H9 (cell line): ENCODE measurements at regions not wholly inside any gene's neighbourhood (a gene's known extent, or its start where the extent isn't known, plus 50 kb on each side); places are given as distances from the start of the nearest gene placed in this dataset.

Source experiments
- DNase-seq: peaks from one replicate; pipeline ENCODE4 v3.0.0-alpha.2; 2017
- H2AFZ ChIP-seq: one replicate; pipeline ENCODE4 v1.6.1; 2013; ENCODE audit warnings: mild to moderate bottlenecking, low read length, control low read depth, moderate library complexity
- H2AK5ac ChIP-seq: 2 replicates; pipeline ENCODE4 v1.6.1; 2013; ENCODE audit warnings: low read length, control low read depth, mixed read lengths; ENCODE audit not compliant: insufficient read length
- H2BK120ac ChIP-seq: one replicate; pipeline ENCODE4 v1.6.1; 2013; ENCODE audit warnings: low read depth, mild to moderate bottlenecking, low read length, control low read depth, inconsistent platforms; ENCODE audit not compliant: poor library complexity, severe bottlenecking
- H2BK12ac ChIP-seq: 2 replicates; pipeline ENCODE4 v1.6.1; 2013; ENCODE audit warnings: low read length, control low read depth, mixed read lengths, low read depth; ENCODE audit not compliant: insufficient read length
- H2BK15ac ChIP-seq: 2 replicates; pipeline ENCODE4 v1.6.1; 2013; ENCODE audit warnings: low read depth, low read length, control low read depth
- H2BK20ac ChIP-seq: one replicate; pipeline ENCODE4 v1.6.1; 2013; ENCODE audit warnings: low read depth, mild to moderate bottlenecking, low read length, control low read depth, inconsistent platforms; ENCODE audit not compliant: poor library complexity, severe bottlenecking
- H2BK5ac ChIP-seq: 2 replicates; pipeline ENCODE4 v1.6.1; 2013; ENCODE audit warnings: low read length, control low read depth, mixed read lengths; ENCODE audit not compliant: insufficient read length
- H3K14ac ChIP-seq: 2 replicates; pipeline ENCODE4 v1.6.1; 2013; ENCODE audit warnings: low read length, control low read depth; ENCODE audit not compliant: insufficient read depth
- H3K18ac ChIP-seq: 2 replicates; pipeline ENCODE4 v1.6.1; 2013; ENCODE audit warnings: low read depth, mild to moderate bottlenecking, mixed read lengths, low read length, control low read depth; ENCODE audit not compliant: insufficient read length
- H3K23ac ChIP-seq: 2 replicates; pipeline ENCODE4 v1.6.1; 2013; ENCODE audit warnings: low read length, control low read depth, mixed read lengths, low read depth; ENCODE audit not compliant: insufficient read length
- H3K23me2 ChIP-seq: 2 replicates; pipeline ENCODE4 v1.6.1; 2013; ENCODE audit warnings: low read depth, mild to moderate bottlenecking, mixed read lengths, low read length, control low read depth; ENCODE audit not compliant: insufficient read length, poor library complexity, severe bottlenecking
- H3K27ac ChIP-seq: 2 replicates; pipeline ENCODE4 v1.5.1; 2013; ENCODE audit warnings: low read length, control low read depth, mixed read lengths, low read depth; ENCODE audit not compliant: insufficient read length
- H3K27me3 ChIP-seq: 2 replicates; pipeline ENCODE4 v1.6.1; 2013; ENCODE audit warnings: low read length, control low read depth, inconsistent platforms; ENCODE audit not compliant: insufficient read depth
- H3K4ac ChIP-seq: 2 replicates; pipeline ENCODE4 v1.6.1; 2013; ENCODE audit warnings: low read depth, mild to moderate bottlenecking, control low read depth, inconsistent platforms, low read length, moderate library complexity
- H3K4me1 ChIP-seq: 2 replicates; pipeline ENCODE4 v1.6.1; 2013; ENCODE audit warnings: low read length, control low read depth, inconsistent platforms; ENCODE audit not compliant: insufficient read depth
- H3K4me2 ChIP-seq: 2 replicates; pipeline ENCODE4 v1.6.1; 2013; ENCODE audit warnings: low read length, control low read depth, mixed read lengths; ENCODE audit not compliant: insufficient read length, insufficient read depth
- H3K56ac ChIP-seq: 2 replicates; pipeline ENCODE4 v1.6.1; 2013; ENCODE audit warnings: low read depth, mild to moderate bottlenecking, mixed read lengths, low read length, control low read depth; ENCODE audit not compliant: insufficient read length
- H3K79me1 ChIP-seq: 2 replicates; pipeline ENCODE4 v1.6.1; 2013; ENCODE audit warnings: low read depth, mild to moderate bottlenecking, moderate library complexity, low read length, control low read depth, inconsistent platforms; ENCODE audit not compliant: insufficient read depth, poor library complexity, severe bottlenecking
- H3K79me2 ChIP-seq: 2 replicates; pipeline ENCODE4 v1.6.1; 2013; ENCODE audit warnings: low read length, control low read depth, inconsistent platforms; ENCODE audit not compliant: insufficient read depth
- H3K9ac ChIP-seq: 2 replicates; pipeline ENCODE4 v1.6.1; 2013; ENCODE audit warnings: low read length, control low read depth, mixed read lengths; ENCODE audit not compliant: insufficient read length; ENCODE audit errors: extremely low read depth
- H3K9me3 ChIP-seq: one replicate; pipeline ENCODE4 v1.6.1; 2013; ENCODE audit warnings: low read depth, low read length, inconsistent platforms; ENCODE audit not compliant: control insufficient read depth
- H3T11ph ChIP-seq: one replicate; pipeline ENCODE4 v1.6.1; 2013; ENCODE audit warnings: mild to moderate bottlenecking, low read length, control low read depth, inconsistent platforms
- H4K20me1 ChIP-seq: one replicate; pipeline ENCODE4 v1.6.1; 2013; ENCODE audit not compliant: control insufficient read depth, insufficient read length, insufficient read depth
- H4K5ac ChIP-seq: 2 replicates; pipeline ENCODE4 v1.6.1; 2013; ENCODE audit warnings: low read depth, mild to moderate bottlenecking, mixed read lengths, low read length, control low read depth; ENCODE audit not compliant: insufficient read length
- H4K8ac ChIP-seq: replicated peaks from 2 replicates; pipeline ENCODE4 v1.6.1; 2013; ENCODE audit warnings: low read length, control low read depth, mixed read lengths, low read depth; ENCODE audit not compliant: insufficient read length
- H4K91ac ChIP-seq: 2 replicates; pipeline ENCODE4 v1.6.1; 2013; ENCODE audit warnings: low read depth, mild to moderate bottlenecking, moderate library complexity, mixed read lengths, low read length, control low read depth; ENCODE audit not compliant: insufficient read length
- H3K27ac Mint-ChIP-seq, 3 experiments: 2 replicates in 2 of 3; 3 replicates in 1 of 3; pipeline ENCODE4 v1.8.0; 2020 to 2021; ENCODE audit warnings: mixed read lengths in 3 of 3, mild to moderate bottlenecking in 1 of 3, moderate library complexity in 1 of 3
- H3K27me3 Mint-ChIP-seq: 2 replicates; pipeline ENCODE4 v1.8.0; 2021; ENCODE audit warnings: low read depth, mild to moderate bottlenecking, moderate library complexity, mixed read lengths
- H3K36me3 Mint-ChIP-seq, 3 experiments: 2 replicates in 2 of 3; 3 replicates in 1 of 3; pipeline ENCODE4 v1.8.0; 2020 to 2021; ENCODE audit warnings: low read depth in 3 of 3, mixed read lengths in 3 of 3; ENCODE audit not compliant: insufficient read depth in 1 of 3
- H3K4me1 Mint-ChIP-seq, 2 experiments: 2 replicates each; pipeline ENCODE4 v1.8.0; 2020; ENCODE audit warnings: mixed read lengths in 2 of 2
- H3K4me3 Mint-ChIP-seq, 2 experiments: 2 replicates in 1 of 2; 3 replicates in 1 of 2; pipeline ENCODE4 v1.8.0; 2020 to 2021; ENCODE audit warnings: mild to moderate bottlenecking in 2 of 2, mixed read lengths in 2 of 2, moderate library complexity in 1 of 2
- H3K9me3 Mint-ChIP-seq, 2 experiments: 2 replicates in 1 of 2; 3 replicates in 1 of 2; pipeline ENCODE4 v1.8.0; 2020; ENCODE audit warnings: mild to moderate bottlenecking in 2 of 2, mixed read lengths in 2 of 2, moderate library complexity in 1 of 2
- CTCF ChIP-seq: fragments of 200-600 bp; sonication (generic); conservative IDR thresholded peaks from 3 replicates; pipeline ENCODE4 v1.8.0; 2021; ENCODE audit warnings: antibody characterized with exemption, mild to moderate bottlenecking
- WGBS: extraction: QIAGEN DNeasy Blood & Tissue Kit; methylation state at CpG from one replicate; pipeline ENCODE4 v1.1.7; 2013; ENCODE audit warnings: missing lambda C conversion rate, low lambda C conversion rate, mixed read lengths; ENCODE audit not compliant: insufficient read length; ENCODE audit errors: extremely low coverage; 5-methylcytosine and 5-hydroxymethylcytosine counted together

GRCh38 chr2:216560838-216561270 lies 62.2 kb downstream of the RPL37A start:
- no peak overlapping the region for H3K23ac ChIP-seq
- Mint-ChIP-seq H3K36me3 (peaks cover 0 to 4% (median 0%) of the 10 kb centered on the region in 3 experiments; a peak in 1 of 7 replicates), H3K27ac (no peak overlapping the region), H3K9me3 (peaks cover 0 to 2% of the 10 kb centered on the region in 2 experiments; a peak in 2 of 5 replicates), H3K27me3 (no peaks in the 10 kb centered on the region; the same call in 1 of the 2 replicates), H3K4me3 (no peak overlapping the region), H3K4me1 (peaks cover 69 to 71% of the 10 kb centered on the region in 2 experiments)
- H3K4me1 ChIP-seq: peaks cover 25% of the 10 kb centered on the region
- H3K56ac ChIP-seq: no peak overlapping the region
- H3K9ac ChIP-seq: no peak overlapping the region
- no peaks in the 10 kb centered on the region for H3K79me2 ChIP-seq
- H3K27ac ChIP-seq: no peak overlapping the region
- no peaks in the 10 kb centered on the region for H3K79me1 ChIP-seq
- no peaks in the 10 kb centered on the region for H4K20me1 ChIP-seq
- no peak overlapping the region for H3T11ph ChIP-seq
- no peaks in the 10 kb centered on the region for H3K23me2 ChIP-seq
- H3K14ac ChIP-seq: no peak overlapping the region
- no peak overlapping the region for H2BK5ac ChIP-seq
- no peak overlapping the region for H3K4me2 ChIP-seq
- no peak overlapping the region for H4K91ac ChIP-seq
- no peak overlapping the region for H4K5ac ChIP-seq
- no peak overlapping the region for H2BK15ac ChIP-seq
- H2BK120ac ChIP-seq: no peak overlapping the region
- TF ChIP-seq CTCF: no peak
- no peak overlapping the region for H2BK12ac ChIP-seq
- H2BK20ac ChIP-seq: no peak overlapping the region
- no peak overlapping the region for H4K8ac ChIP-seq
- no peak overlapping the region for H3K4ac ChIP-seq
- no CpG with 5 or more reads among the region's 3 CpGs for WGBS
- H2AFZ ChIP-seq: no peak overlapping the region
- DNase-seq: no peak
- no peaks in the 10 kb centered on the region for H3K27me3 ChIP-seq
- no peak overlapping the region for H2AK5ac ChIP-seq
- H3K9me3 ChIP-seq: no peaks in the 10 kb centered on the region
- H3K18ac ChIP-seq: no peak overlapping the region
